Esophagus squamous epithelium (tissue), 5 donors: ENCODE measurements at regions not wholly inside any gene's neighbourhood (a gene's known extent, or its start where the extent isn't known, plus 50 kb on each side); places are given as distances from the start of the nearest gene placed in this dataset.

Experiments used
- DNase-seq: peaks from one replicate; lab custom pipeline; 2025; lab: John Stamatoyannopoulos, UW
- H3K27ac ChIP-seq, 4 donors: fragments of 200-600 bp; sonication (generic); one replicate each; pipeline ENCODE4 v1.5.1; 2016 to 2019; ENCODE audit warnings: mild to moderate bottlenecking in 1 of 4
- H3K27me3 ChIP-seq, 4 donors: fragments of 200-600 bp; sonication (generic); 1 replicate in 3 of 4; 2 replicates in 1 of 4; pipeline versions ENCODE4 v1.5.1 to v1.6.0; 2017 to 2021; ENCODE audit warnings: antibody characterized with exemption in 1 of 4
- H3K36me3 ChIP-seq, 3 donors: fragments of 200-600 bp; sonication (generic); one replicate each; pipeline ENCODE4 v1.5.1; 2016 to 2019
- H3K4me1 ChIP-seq, 3 donors: fragments of 200-600 bp; sonication (generic); one replicate each; pipeline ENCODE4 v1.5.1; 2017 to 2019
- H3K4me3 ChIP-seq, 4 donors: fragments of 200-600 bp; sonication (generic); 1 replicate in 3 of 4; 2 replicates in 1 of 4; pipeline ENCODE4 v1.5.1; 2016 to 2019; ENCODE audit warnings: mild to moderate bottlenecking in 2 of 4, moderate library complexity in 1 of 4
- H3K9me3 ChIP-seq, 3 donors: fragments of 200-600 bp; sonication (generic); one replicate each; pipeline ENCODE4 v1.5.1; 2016 to 2019
- CTCF ChIP-seq, 6 experiments: fragments of 450-650 bp in 4 of 6; fragments of 200-600 bp in 2 of 6; sonication (generic) in 2 of 6; IDR thresholded peaks; one replicate each; pipeline ENCODE4 v1.5.1; 2016 to 2019; ENCODE audit warnings: antibody characterized with exemption in 6 of 6, mild to moderate bottlenecking in 4 of 6, moderate library complexity in 4 of 6
- POLR2A ChIP-seq, 4 donors: fragments of 450-650 bp; IDR thresholded peaks; one replicate each; pipeline ENCODE4 v1.6.1; 2017; ENCODE audit warnings: antibody characterized with exemption in 4 of 4, mild to moderate bottlenecking in 4 of 4, moderate library complexity in 3 of 4
- WGBS, 2 donors: methylation state at CpG; one replicate each; pipeline ENCODE4 v1.1.5; 2018; 5-methylcytosine and 5-hydroxymethylcytosine counted together
- intact Hi-C: fragments of 100-400 bp; cut with DNase I; formaldehyde crosslinking; loops from one replicate; pipeline ENCODE4 v1.15.0; 2022
- donor health status: DM: yes; HTN: yes; CAD: no.

- Histone ChIP-seq H3K4me1 (no peaks in the 10 kb centered on the region), H3K27me3 (no peaks in the 10 kb centered on the region), H3K4me3 (no peak overlapping the region), H3K27ac (no peak overlapping the region), H3K9me3 (no peaks in the 10 kb centered on the region), H3K36me3 (no peaks in the 10 kb centered on the region)
- WGBS, 2 donors = 38 to 39% methylated on average over 2 of the region's 2 CpGs
- DNase-seq = no peak
- intact Hi-C loops = no loop called here
- TF ChIP-seq POLR2A (IDR thresholded peaks at IDR 0.05) (no peak), CTCF (IDR thresholded peaks at IDR 0.05) (no peak)
Observed at GRCh38 chr1:71269179-71269578, 188.3 kb upstream of the ZRANB2 start.

- H3K4me3 ChIP-seq = no peak overlapping the region
- H3K9me3 ChIP-seq = no peaks in the 10 kb centered on the region
- H3K36me3 ChIP-seq = no peaks in the 10 kb centered on the region
- TF ChIP-seq CTCF (IDR thresholded peaks at IDR 0.05) (no peak), POLR2A (IDR thresholded peaks at IDR 0.05) (no peak)
- intact Hi-C loops = no loop called here
- H3K27me3 ChIP-seq = no peaks in the 10 kb centered on the region
- no peak overlapping the region for H3K27ac ChIP-seq
- DNase-seq = no peak
- no peaks in the 10 kb centered on the region for H3K4me1 ChIP-seq
Observed at GRCh38 chr1:71267220-71267619, 186.4 kb upstream of the ZRANB2 start.

- TF ChIP-seq POLR2A (IDR thresholded peaks at IDR 0.05) (no peak), CTCF (IDR thresholded peaks at IDR 0.05) (no peak)
- no peak overlapping the region for H3K4me3 ChIP-seq
- 49 to 51% methylated on average over 5 of the region's 5 CpGs for WGBS, 2 donors
- intact Hi-C loops = no loop called here
- no peaks in the 10 kb centered on the region for H3K9me3 ChIP-seq
- no peak overlapping the region for H3K27ac ChIP-seq
- no peaks in the 10 kb centered on the region for H3K27me3 ChIP-seq
- no peaks in the 10 kb centered on the region for H3K36me3 ChIP-seq
- no peaks in the 10 kb centered on the region for H3K4me1 ChIP-seq
- no peak for DNase-seq
Observed at GRCh38 chr1:71264039-71264438, 183.2 kb upstream of the ZRANB2 start.

GRCh38 chr1:71262970-71263369 is 182.1 kb upstream of the ZRANB2 start:
- Histone ChIP-seq H3K9me3 (no peaks in the 10 kb centered on the region), H3K27ac (no peak overlapping the region), H3K27me3 (no peaks in the 10 kb centered on the region), H3K4me1 (no peaks in the 10 kb centered on the region), H3K36me3 (no peaks in the 10 kb centered on the region), H3K4me3 (no peak overlapping the region)
- TF ChIP-seq POLR2A (IDR thresholded peaks at IDR 0.05) (no peak), CTCF (IDR thresholded peaks at IDR 0.05) (no peak)
- WGBS, 2 donors = 75 to 81% methylated on average over 6 of the region's 7 CpGs
- intact Hi-C loops = no loop called here
- no peak for DNase-seq

- Histone ChIP-seq H3K27ac (no peak overlapping the region), H3K4me1 (no peaks in the 10 kb centered on the region), H3K4me3 (no peak overlapping the region), H3K36me3 (no peaks in the 10 kb centered on the region), H3K27me3 (no peaks in the 10 kb centered on the region), H3K9me3 (no peaks in the 10 kb centered on the region)
- intact Hi-C loops = no loop called here
- TF ChIP-seq CTCF (IDR thresholded peaks at IDR 0.05) = no peak
- no peak for TF ChIP-seq POLR2A (IDR thresholded peaks at IDR 0.05)
- DNase-seq = no peak
- 42 to 54% methylated on average over 3 of the region's 3 CpGs for WGBS, 2 donors
Observed at GRCh38 chr1:71252900-71253299, 172.1 kb upstream of the ZRANB2 start.
